Aorta (tissue), 5 donors: ENCODE measurements at regions not wholly inside any gene's neighbourhood (a gene's known extent, or its start where the extent isn't known, plus 50 kb on each side); places are given as distances from the start of the nearest gene placed in this dataset.

Experiments
- ATAC-seq: fragments of 200-7000 bp; cut with Tn5 transposase; one replicate; pipeline ENCODE4 v1.9.1; 2022; ENCODE audit warnings: moderate library complexity; ENCODE audit not compliant: low FRiP score
- DNase-seq, 2 donors: peaks; one replicate each; pipeline ENCODE4 v3.0.0-alpha.2; 2020
- H3K27ac ChIP-seq, 2 donors: one replicate each; pipeline ENCODE4 v1.5.1; 2013; ENCODE audit warnings: low read length in 2 of 2, mild to moderate bottlenecking in 2 of 2, moderate library complexity in 2 of 2, control low read depth in 1 of 2, inconsistent platforms in 1 of 2, low read depth in 1 of 2
- H3K27me3 ChIP-seq, 2 donors: one replicate each; pipeline ENCODE4 v1.6.1; 2013; ENCODE audit warnings: control low read depth in 1 of 2, low read length in 1 of 2, mild to moderate bottlenecking in 1 of 2, moderate library complexity in 1 of 2; ENCODE audit not compliant: insufficient read depth in 2 of 2, control insufficient read depth in 1 of 2
- H3K36me3 ChIP-seq, 2 donors: one replicate each; pipeline ENCODE4 v1.6.1; 2013; ENCODE audit warnings: control low read depth in 1 of 2, low read length in 1 of 2, mild to moderate bottlenecking in 1 of 2; ENCODE audit not compliant: insufficient read depth in 2 of 2, control insufficient read depth in 1 of 2
- H3K4me1 ChIP-seq, 2 donors: one replicate each; pipeline ENCODE4 v1.6.1; 2013; ENCODE audit warnings: low read length in 2 of 2, control low read depth in 1 of 2, mild to moderate bottlenecking in 1 of 2, moderate library complexity in 1 of 2; ENCODE audit not compliant: insufficient read depth in 2 of 2, control insufficient read depth in 1 of 2
- H3K4me3 ChIP-seq, 2 donors: one replicate each; pipeline ENCODE4 v1.5.1; 2013; ENCODE audit warnings: low read length in 2 of 2, control low read depth in 1 of 2, mild to moderate bottlenecking in 1 of 2
- H3K9me3 ChIP-seq: one replicate; pipeline ENCODE4 v1.6.1; 2013; ENCODE audit warnings: mild to moderate bottlenecking, low read length; ENCODE audit not compliant: control insufficient read depth
- WGBS, 2 donors: extraction: QIAGEN DNeasy Blood & Tissue Kit; methylation state at CpG; one replicate each; pipeline ENCODE4 v1.1.7; 2013; 5-methylcytosine and 5-hydroxymethylcytosine counted together
- intact Hi-C, 2 donors: fragments of 100-400 bp; cut with DNase I; formaldehyde crosslinking; loops; one replicate each; pipeline versions ENCODE4 v1.14.2 to v1.15.0; 2022
- donor health status: healthy with polysubstance abuse.
- donor health status: Bipolar disorder and iron deficiency.
- donor health status: DM: no; HTN: no; CAD: no.
- donor health status: DM: no; HTN: no; CAD: no.
- donor health status: DM: yes; HTN: yes; CAD: no.

- DNase-seq: no peak
- Histone ChIP-seq H3K9me3 (no peaks in the 10 kb centered on the region), H3K4me1 (no peaks in the 10 kb centered on the region), H3K27me3 (no peaks in the 10 kb centered on the region), H3K27ac (no peak overlapping the region), H3K36me3 (no peaks in the 10 kb centered on the region), H3K4me3 (no peak overlapping the region)
- 65 to 75% methylated on average over 1 of the region's 1 CpG for WGBS, 2 donors
- intact Hi-C loops: loop anchor here in 1 of 2 donors (2.0 kb wide), 1 partner anchor 44 kb away; no protein-coding TSS in a partner anchor
- ATAC-seq: no peak
These were observed 149.8 kb downstream of the SERPINI1 start for GRCh38 chr3:167885277-167885676.

- Histone ChIP-seq H3K36me3 (no peaks in the 10 kb centered on the region), H3K4me1 (no peaks in the 10 kb centered on the region), H3K27me3 (no peaks in the 10 kb centered on the region), H3K27ac (no peak overlapping the region), H3K9me3 (no peaks in the 10 kb centered on the region), H3K4me3 (no peak overlapping the region)
- ATAC-seq (no peak), DNase-seq (no peak)
- intact Hi-C loops: loop anchor here (2.0 to 5.0 kb wide), 3 partner anchors 44 to 147 kb away; partner anchors contain the start of gene SERPINI1 (in 1 of the 2)
- 79 to 81% methylated on average over 3 of the region's 3 CpGs for WGBS, 2 donors
These were observed 149.0 kb downstream of the SERPINI1 start for GRCh38 chr3:167884481-167884880.

GRCh38 chr3:167883452-167883851 lies 147.9 kb downstream of the SERPINI1 start:
- Histone ChIP-seq H3K36me3 (no peaks in the 10 kb centered on the region), H3K27ac (no peak overlapping the region), H3K9me3 (no peaks in the 10 kb centered on the region), H3K4me3 (no peak overlapping the region), H3K4me1 (no peaks in the 10 kb centered on the region), H3K27me3 (no peaks in the 10 kb centered on the region)
- intact Hi-C loops: loop anchor here (5.0 kb wide), 2 partner anchors 141 to 146 kb away; partner anchors contain the start of gene SERPINI1 (in 1 of the 2)
- DNase-seq (no peak), ATAC-seq (no peak)
- 93 to 96% methylated on average over 1 of the region's 1 CpG for WGBS, 2 donors

- no peak overlapping the region for H3K27ac ChIP-seq
These were observed 146.6 kb downstream of the SERPINI1 start for GRCh38 chr3:167882057-167882667.

GRCh38 chr3:167880183-167880582 lies 144.7 kb downstream of the SERPINI1 start:
- intact Hi-C loops: loop anchor here (2.0 to 5.0 kb wide), 3 partner anchors 41 to 143 kb away; partner anchors contain the start of gene SERPINI1 (in 1 of the 2)
- Histone ChIP-seq H3K9me3 (no peaks in the 10 kb centered on the region), H3K27me3 (no peaks in the 10 kb centered on the region), H3K27ac (no peak overlapping the region), H3K36me3 (no peaks in the 10 kb centered on the region), H3K4me1 (no peaks in the 10 kb centered on the region), H3K4me3 (no peak overlapping the region)
- DNase-seq (no peak), ATAC-seq (no peak)

More at GRCh38 chr3:167882057-167882667, 146.6 kb downstream of the SERPINI1 start:
- H3K27me3 ChIP-seq: no peaks in the 10 kb centered on the region
- intact Hi-C loops: loop anchor here (5.0 kb wide), 2 partner anchors 140 to 145 kb away; partner anchors contain the start of gene SERPINI1 (in 1 of the 2)
- H3K4me3 ChIP-seq: peak overlapping the region in 1 of 2 donors; percentile 41
- no peaks in the 10 kb centered on the region for H3K4me1 ChIP-seq
- H3K36me3 ChIP-seq: no peaks in the 10 kb centered on the region
- no peaks in the 10 kb centered on the region for H3K9me3 ChIP-seq
- WGBS, 2 donors: 0% methylated on average over 1 of the region's 1 CpG
- ATAC-seq (no peak), DNase-seq (no peak)

- DNase-seq (no peak), ATAC-seq (peak; percentile 83)
- no peaks in the 10 kb centered on the region for H3K9me3 ChIP-seq
- no peaks in the 10 kb centered on the region for H3K27me3 ChIP-seq
- H3K36me3 ChIP-seq: no peaks in the 10 kb centered on the region
- 6 to 31% methylated on average over 3 of the region's 3 CpGs for WGBS, 2 donors
- H3K4me1 ChIP-seq: no peaks in the 10 kb centered on the region
- intact Hi-C loops: loop anchor here in 1 of 2 donors (10.0 kb wide), 1 partner anchor 62 kb away; no protein-coding TSS in a partner anchor
- H3K27ac ChIP-seq: peak overlapping the region; percentile 28 to 71
- no peak overlapping the region for H3K4me3 ChIP-seq
These were observed 141.2 kb downstream of the SERPINI1 start for GRCh38 chr3:167876620-167877281.
